ENCODE measurements at regions not wholly inside any gene's neighbourhood (a gene's known extent, or its start where the extent isn't known, plus 50 kb on each side); places are given as distances from the start of the nearest gene placed in this dataset.

DNA sequence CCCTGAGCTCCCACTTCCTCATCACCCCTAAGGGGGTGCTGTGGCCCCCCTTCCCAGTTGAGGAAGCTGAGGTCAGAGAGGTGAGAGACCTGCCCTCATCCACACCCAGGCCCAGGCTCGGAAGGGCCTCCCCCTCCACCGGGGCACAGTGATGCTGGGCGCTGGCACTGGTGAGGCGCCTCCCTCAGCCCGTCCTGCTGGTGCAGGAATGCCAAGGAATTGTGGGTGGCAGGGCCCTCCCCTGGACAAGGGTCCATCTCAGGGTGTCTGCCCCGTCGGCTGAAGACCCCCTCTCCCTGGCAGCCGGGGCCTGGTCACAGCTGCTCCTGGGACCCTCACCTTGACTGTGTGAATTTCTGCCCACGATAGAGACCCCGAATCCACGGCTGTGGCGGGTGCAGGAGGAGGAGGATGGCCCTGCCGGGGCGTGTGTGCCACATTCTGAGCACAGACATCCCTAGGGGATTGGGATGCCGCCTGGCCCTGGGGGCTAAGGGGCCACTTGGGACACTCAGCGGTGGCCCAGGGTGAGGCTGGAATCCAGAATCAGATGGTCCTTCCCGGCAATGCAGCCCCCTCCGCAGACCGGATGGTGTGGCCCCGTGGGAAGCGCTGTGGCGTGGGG is 70.2 kb upstream of the GATA5 start:
- no peak for TF ChIP-seq POLR2A (IDR thresholded peaks at IDR 0.05)
- no peak for TF ChIP-seq CTCF (IDR thresholded peaks at IDR 0.05)
- no peak for TF ChIP-seq POLR2AphosphoS5 (IDR thresholded peaks at IDR 0.05)

Data from stomach (tissue), 4 donors.